Colonic mucosa (tissue), 4 donors: ENCODE measurements at regions not wholly inside any gene's neighbourhood (a gene's known extent, or its start where the extent isn't known, plus 50 kb on each side); places are given as distances from the start of the nearest gene placed in this dataset.

Source experiments
- DNase-seq: peaks from one replicate; pipeline ENCODE4 v3.0.0-alpha.2; 2020
- H3K27ac ChIP-seq: fragments of 200-600 bp; one replicate; pipeline ENCODE4 v1.8.0; 2021
- H3K27me3 ChIP-seq: fragments of 200-600 bp; one replicate; pipeline ENCODE4 v1.8.0; 2021
- H3K36me3 ChIP-seq: fragments of 200-600 bp; one replicate; pipeline ENCODE4 v1.8.0; 2021
- H3K4me1 ChIP-seq: fragments of 200-600 bp; one replicate; pipeline ENCODE4 v1.8.0; 2021; ENCODE audit warnings: mild to moderate bottlenecking
- H3K4me3 ChIP-seq: fragments of 200-600 bp; one replicate; pipeline ENCODE4 v1.8.0; 2021
- H3K9ac ChIP-seq, 2 donors: one replicate each; pipeline ENCODE4 v1.7.0; 2013; ENCODE audit warnings: control low read depth in 2 of 2, low read depth in 2 of 2, low read length in 2 of 2
- H3K9me3 ChIP-seq: fragments of 200-600 bp; one replicate; pipeline ENCODE4 v1.8.0; 2021
- CTCF ChIP-seq: fragments of 200-600 bp; IDR thresholded peaks from one replicate; pipeline ENCODE4 v1.8.0; 2022; ENCODE audit warnings: antibody characterized with exemption, mild to moderate bottlenecking
- intact Hi-C: fragments of 100-400 bp; cut with DNase I; formaldehyde crosslinking; loops from one replicate; pipeline ENCODE4 v1.14.1; 2022
- donor health status: healthy.
- donor health status: DM: no; HTN: no; CAD: no.
- donor health status: DM: no; HTN: no; CAD: no.

- H3K27me3 ChIP-seq: no peaks in the 10 kb centered on the region
- H3K4me1 ChIP-seq: no peaks in the 10 kb centered on the region
- H3K9ac ChIP-seq: no peak overlapping the region
- no peaks in the 10 kb centered on the region for H3K9me3 ChIP-seq
- no peak for TF ChIP-seq CTCF
- no peak for DNase-seq
- no peak overlapping the region for H3K27ac ChIP-seq
- H3K36me3 ChIP-seq: no peaks in the 10 kb centered on the region
- H3K4me3 ChIP-seq: no peak overlapping the region
- intact Hi-C loops: no loop called here
Observed at GRCh38 chr4:62285026-62285425, 1084.9 kb downstream of the ADGRL3 start.

GRCh38 chr4:62279689-62280088, 1079.6 kb downstream of the ADGRL3 start:
- intact Hi-C loops: no loop called here
- Histone ChIP-seq H3K27me3 (no peaks in the 10 kb centered on the region), H3K9me3 (no peaks in the 10 kb centered on the region), H3K4me1 (no peaks in the 10 kb centered on the region), H3K27ac (no peak overlapping the region), H3K4me3 (no peak overlapping the region), H3K9ac (no peak overlapping the region), H3K36me3 (no peaks in the 10 kb centered on the region)
- no peak for TF ChIP-seq CTCF
- no peak for DNase-seq

- Histone ChIP-seq H3K36me3 (no peaks in the 10 kb centered on the region), H3K27me3 (no peaks in the 10 kb centered on the region), H3K4me3 (no peak overlapping the region), H3K27ac (no peak overlapping the region), H3K4me1 (no peaks in the 10 kb centered on the region), H3K9me3 (no peaks in the 10 kb centered on the region), H3K9ac (no peak overlapping the region)
- no peak for DNase-seq
- intact Hi-C loops: no loop called here
- TF ChIP-seq CTCF: no peak
Observed at GRCh38 chr4:62275470-62275869, 1075.3 kb downstream of the ADGRL3 start.

GRCh38 chr4:62274782-62275181, 1074.7 kb downstream of the ADGRL3 start:
- H3K27ac ChIP-seq: no peak overlapping the region
- no peaks in the 10 kb centered on the region for H3K36me3 ChIP-seq
- TF ChIP-seq CTCF: no peak
- H3K27me3 ChIP-seq: no peaks in the 10 kb centered on the region
- no peak overlapping the region for H3K9ac ChIP-seq
- no peak overlapping the region for H3K4me3 ChIP-seq
- intact Hi-C loops: no loop called here
- H3K4me1 ChIP-seq: no peaks in the 10 kb centered on the region
- DNase-seq: no peak
- no peaks in the 10 kb centered on the region for H3K9me3 ChIP-seq

GRCh38 chr4:62271107-62271506, 1071.0 kb downstream of the ADGRL3 start:
- no peaks in the 10 kb centered on the region for H3K9me3 ChIP-seq
- no peak overlapping the region for H3K4me3 ChIP-seq
- intact Hi-C loops: no loop called here
- H3K36me3 ChIP-seq: no peaks in the 10 kb centered on the region
- DNase-seq: no peak
- H3K27me3 ChIP-seq: no peaks in the 10 kb centered on the region
- TF ChIP-seq CTCF: no peak
- H3K4me1 ChIP-seq: no peaks in the 10 kb centered on the region
- no peak overlapping the region for H3K27ac ChIP-seq
- H3K9ac ChIP-seq: no peak overlapping the region

GRCh38 chr4:62269918-62270317, 1069.8 kb downstream of the ADGRL3 start:
- Histone ChIP-seq H3K4me3 (no peak overlapping the region), H3K9ac (no peak overlapping the region), H3K27me3 (no peaks in the 10 kb centered on the region), H3K36me3 (no peaks in the 10 kb centered on the region), H3K27ac (no peak overlapping the region), H3K9me3 (no peaks in the 10 kb centered on the region), H3K4me1 (no peaks in the 10 kb centered on the region)
- intact Hi-C loops: no loop called here
- no peak for DNase-seq
- no peak for TF ChIP-seq CTCF
